HG03432 (cell line): ENCODE measurements at regions not wholly inside any gene's neighbourhood (a gene's known extent, or its start where the extent isn't known, plus 50 kb on each side); places are given as distances from the start of the nearest gene placed in this dataset.

Source experiments
- ATAC-seq: cut with Tn5 transposase; IDR thresholded peaks from one replicate; pipeline ENCODE4 v1.9.1; 2021; ENCODE audit warnings: mild to moderate bottlenecking, moderate library complexity; ENCODE audit not compliant: unreplicated experiment

- no peak for ATAC-seq
Measured at GRCh38 chr20:40925829-40926510, 102.7 kb upstream of the TOP1 start.

DNA sequence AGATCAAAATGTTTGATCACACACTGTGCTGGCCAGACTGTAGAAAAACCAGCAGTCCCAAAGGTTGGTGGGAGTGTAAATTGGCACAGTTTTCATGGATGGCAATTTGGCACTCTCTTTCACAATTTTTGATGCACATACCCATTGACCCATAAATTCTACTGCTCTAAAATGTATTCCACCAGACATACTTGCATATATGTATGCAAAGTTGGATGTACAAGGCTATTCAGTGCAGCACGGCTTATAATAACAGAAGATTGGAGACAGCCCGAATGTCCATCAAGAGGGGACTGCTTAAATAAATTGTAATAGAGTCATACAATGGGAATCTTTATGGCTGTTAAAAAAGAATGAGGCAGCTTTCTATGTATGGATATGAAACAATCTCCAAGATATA, 101.7 kb upstream of the TOP1 start:
- no peak for ATAC-seq

DNA sequence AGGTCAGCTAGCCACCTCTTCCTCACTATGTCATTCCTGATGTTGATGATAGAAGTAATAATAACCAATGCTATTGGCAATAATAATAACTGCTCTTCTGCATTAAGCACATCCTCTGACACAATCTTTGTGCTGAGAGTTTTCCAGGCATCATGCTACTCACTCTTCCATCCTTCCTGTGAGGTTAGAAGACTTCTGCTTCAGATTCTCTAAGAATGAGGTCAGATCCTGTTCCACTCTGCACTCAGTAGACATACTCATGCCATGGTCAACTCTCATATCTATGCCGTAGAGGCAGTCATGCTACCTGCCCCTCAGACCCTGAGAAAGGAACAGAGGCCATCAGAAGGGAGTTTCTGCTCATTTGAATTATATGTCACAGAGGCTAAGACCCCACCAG, 98.1 kb upstream of the TOP1 start:
- ATAC-seq = no peak

DNA sequence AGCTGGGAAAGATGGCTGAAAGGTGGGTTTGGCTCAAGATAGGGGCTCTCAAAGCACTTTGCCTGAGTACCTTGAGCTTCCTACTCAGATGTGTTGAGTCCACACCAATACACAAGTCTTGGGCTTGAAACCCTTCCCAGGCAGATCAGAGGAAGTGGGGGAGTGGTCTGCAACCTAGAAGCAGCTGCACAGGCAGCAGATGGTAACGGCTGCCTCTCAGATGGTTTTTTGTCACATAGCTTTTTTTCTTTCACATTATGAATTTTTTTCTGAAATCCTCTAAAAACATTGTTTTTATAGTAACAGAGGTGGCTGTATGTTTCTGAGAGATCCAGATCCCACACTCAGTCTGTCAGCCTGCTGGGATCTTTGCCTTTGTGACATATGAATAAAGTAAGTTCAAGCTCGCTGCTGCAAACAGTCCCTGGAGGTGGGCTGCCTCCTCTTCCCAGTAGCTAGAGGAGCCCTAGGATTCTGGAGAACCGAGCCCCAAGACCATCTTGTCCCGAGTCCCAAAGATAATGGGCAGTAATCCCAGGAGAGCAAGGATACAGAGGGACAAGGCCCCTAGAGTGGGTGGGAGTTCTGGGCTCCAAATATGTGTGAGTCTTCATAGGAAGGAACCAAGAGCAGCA, 97.1 kb upstream of the TOP1 start:
- ATAC-seq = no peak

GRCh38 chr20:40932436-40932835, 96.2 kb upstream of the TOP1 start:
- ATAC-seq = no peak

- ATAC-seq = no peak
Measured at GRCh38 chr20:40933758-40934157, 94.9 kb upstream of the TOP1 start.

DNA sequence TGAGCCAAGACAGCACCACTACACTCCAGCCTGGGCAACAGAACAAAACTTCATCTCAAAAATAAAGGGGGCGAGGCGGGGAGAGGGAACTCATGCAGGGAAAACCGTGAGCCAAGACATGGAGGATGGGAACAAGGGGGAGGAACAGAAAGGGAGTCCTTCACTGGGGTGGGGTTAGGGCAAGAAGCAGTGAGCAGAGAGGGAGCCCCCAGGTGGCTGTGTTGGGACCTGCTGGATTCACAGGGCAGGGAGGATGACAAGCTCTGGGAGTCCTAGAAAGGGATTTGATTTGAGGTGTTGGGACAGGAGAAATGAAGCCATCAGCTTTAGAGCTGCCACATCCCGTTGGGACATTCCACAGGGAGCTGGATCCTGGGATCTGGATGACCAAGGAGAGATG, 90.6 kb upstream of the TOP1 start:
- ATAC-seq = no peak

- ATAC-seq = no peak
Measured at GRCh38 chr20:40939667-40940066, 89.0 kb upstream of the TOP1 start.

DNA sequence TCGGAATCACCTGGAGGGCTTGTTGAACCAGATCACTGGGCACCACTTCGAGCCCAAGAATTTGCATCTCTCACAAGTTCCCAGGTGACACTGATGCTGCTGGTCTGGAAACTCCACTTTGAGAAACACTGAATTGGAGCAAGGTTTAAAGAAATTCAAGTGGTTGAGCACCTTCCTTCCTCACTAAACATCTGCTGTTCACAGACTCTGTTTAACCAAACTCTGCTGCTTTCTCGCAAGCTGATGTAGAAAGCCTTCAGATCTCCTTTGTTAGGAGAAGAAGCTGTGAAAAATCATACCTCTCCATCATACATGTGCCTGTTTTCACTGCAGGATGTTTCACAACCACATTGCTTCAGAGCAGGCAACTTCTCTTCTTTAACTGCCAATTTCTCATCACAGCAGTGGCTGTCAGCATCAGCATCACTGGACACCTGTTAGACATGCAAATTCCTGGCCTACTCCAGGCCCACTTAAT, 87.5 kb upstream of the TOP1 start:
- ATAC-seq = no peak

DNA sequence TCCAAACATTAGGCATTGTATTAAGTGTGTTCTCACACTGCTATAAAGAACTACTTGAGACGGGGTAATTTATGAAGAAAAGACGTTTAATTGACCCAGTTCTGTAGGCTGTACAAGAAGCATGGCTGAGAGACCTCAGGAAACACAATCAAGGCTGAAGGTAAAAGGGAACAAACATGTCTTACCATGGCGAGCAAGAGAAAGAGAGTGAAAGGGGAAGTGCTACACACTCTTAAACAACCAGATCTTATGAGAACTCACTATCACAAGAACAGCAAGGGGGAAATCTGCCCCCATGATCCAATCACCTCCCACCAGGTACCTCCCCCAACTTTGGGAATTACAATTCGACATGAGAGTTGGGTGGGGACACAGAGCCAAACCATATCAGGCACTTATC, 86.6 kb upstream of the TOP1 start:
- ATAC-seq = no peak

GRCh38 chr20:40942775-40943174, 85.8 kb upstream of the TOP1 start:
- ATAC-seq = no peak

DNA sequence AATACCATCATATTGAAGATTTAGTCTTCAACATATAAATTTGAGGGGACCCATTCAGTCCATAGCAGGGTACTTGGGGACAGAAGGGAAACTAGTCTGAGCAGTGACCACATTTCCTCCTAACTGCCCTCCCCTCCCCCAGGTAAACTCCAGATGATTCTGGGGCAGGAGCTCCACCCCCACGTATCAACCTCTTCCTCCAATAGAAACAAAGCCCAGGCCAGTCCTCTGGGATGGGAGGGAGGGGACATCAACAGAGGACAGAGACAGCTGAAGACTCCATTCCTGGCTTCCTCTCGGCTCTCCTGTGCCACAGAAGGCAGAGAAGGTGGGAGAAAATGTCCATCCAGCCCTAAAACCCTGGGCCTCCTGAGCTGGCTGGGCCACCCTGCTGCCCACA, 85.0 kb upstream of the TOP1 start:
- ATAC-seq = no peak

GRCh38 chr20:40945189-40945588, 83.4 kb upstream of the TOP1 start:
- no peak for ATAC-seq

- no peak for ATAC-seq
Measured at GRCh38 chr20:40945754-40946450, 82.7 kb upstream of the TOP1 start.

GRCh38 chr20:40946451-40946850, 82.2 kb upstream of the TOP1 start:
- ATAC-seq = no peak

GRCh38 chr20:40948465-40949267, 80.0 kb upstream of the TOP1 start:
- no peak for ATAC-seq

- ATAC-seq = no peak
Measured at GRCh38 chr20:40949346-40949745, 79.3 kb upstream of the TOP1 start.

- ATAC-seq = no peak
Measured at GRCh38 chr20:40952136-40952535, 76.5 kb upstream of the TOP1 start.

GRCh38 chr20:40953416-40953815, 75.2 kb upstream of the TOP1 start:
- no peak for ATAC-seq

DNA sequence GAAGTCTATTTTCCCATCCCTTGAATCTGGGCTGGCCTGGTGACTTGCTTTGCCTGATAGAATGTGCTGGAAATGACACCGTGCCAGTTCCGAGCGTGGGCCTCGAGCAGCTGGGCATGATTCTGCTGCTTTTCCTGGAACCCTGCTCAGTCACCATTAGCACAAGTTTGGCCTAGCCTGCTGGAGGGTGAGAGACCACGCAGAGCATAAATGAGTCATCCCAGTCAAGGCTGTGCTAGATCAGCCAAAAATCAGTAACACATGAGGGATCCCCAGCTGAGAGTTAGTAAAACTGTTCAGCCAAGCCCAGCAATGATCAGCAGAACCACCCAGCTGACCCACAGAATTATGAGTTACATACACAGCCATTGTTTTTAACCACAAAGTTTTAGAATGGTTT, 74.8 kb upstream of the TOP1 start:
- ATAC-seq = no peak

GRCh38 chr20:40954521-40955165, 74.0 kb upstream of the TOP1 start:
- ATAC-seq = no peak
